ENCODE measurements at regions not wholly inside any gene's neighbourhood (a gene's known extent, or its start where the extent isn't known, plus 50 kb on each side); places are given as distances from the start of the nearest gene placed in this dataset.

DNA sequence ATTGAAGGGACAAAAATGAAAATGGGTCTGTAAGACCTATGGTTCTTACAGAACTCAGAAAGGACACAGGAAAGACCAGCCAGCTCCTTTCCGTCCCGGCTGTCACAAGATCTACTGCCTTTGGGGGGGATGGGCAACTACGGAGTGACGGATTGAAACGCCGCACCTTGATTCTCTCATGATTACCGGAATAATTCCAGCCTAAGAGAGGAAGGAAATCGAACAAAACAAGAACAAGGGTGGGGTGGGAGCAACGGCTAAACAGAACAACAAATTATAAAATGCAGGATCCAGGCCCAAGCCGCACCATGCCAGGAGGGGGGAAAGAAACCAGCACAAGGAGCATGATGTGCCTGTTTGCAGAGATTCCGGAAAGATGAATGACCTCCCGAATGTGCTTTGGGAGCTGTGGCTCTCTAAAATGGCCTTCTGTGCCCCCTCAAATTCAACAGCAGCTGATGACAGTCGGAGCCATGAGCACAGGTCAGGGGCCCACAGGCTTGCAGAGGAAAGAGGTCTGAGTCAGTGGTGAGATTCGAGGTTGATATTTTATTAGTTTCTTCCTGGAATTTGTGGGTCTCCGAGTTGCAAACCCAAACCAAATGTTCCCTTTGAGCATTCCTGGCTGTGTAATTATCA lies 72.1 kb downstream of the SPRING1 start:
- TF ChIP-seq CEBPB (IDR thresholded peaks at IDR 0.05; ENCODE audit: low read depth, low read length) (no peak), RAD21 (IDR thresholded peaks at IDR 0.05 in 1 of 2, conservative IDR thresholded peaks at IDR 0.05 in 1 of 2; ENCODE audit: low read depth in 2 of 2, low read length in 2 of 2) (no peak)

Measured in H1 (cell line).